Activated CD8-positive, alpha-beta memory T cell treated with anti-CD3 and anti-CD28 coated beads, Interleukin-2, amount 50 U/mL, for 1 hour (primary cell): ENCODE measurements at regions not wholly inside any gene's neighbourhood (a gene's known extent, or its start where the extent isn't known, plus 50 kb on each side); places are given as distances from the start of the nearest gene placed in this dataset.
"Not testable (repeated sequence)": the region's sequence is repeated elsewhere in the genome, so short reads cannot be mapped to it uniquely, and the experiment has no call there.

ENCODE experiments used
- DNase-seq: peaks from one replicate; pipeline ENCODE4 v3.0.0-alpha.2; 2020; ENCODE audit errors: extremely low read depth

DNA sequence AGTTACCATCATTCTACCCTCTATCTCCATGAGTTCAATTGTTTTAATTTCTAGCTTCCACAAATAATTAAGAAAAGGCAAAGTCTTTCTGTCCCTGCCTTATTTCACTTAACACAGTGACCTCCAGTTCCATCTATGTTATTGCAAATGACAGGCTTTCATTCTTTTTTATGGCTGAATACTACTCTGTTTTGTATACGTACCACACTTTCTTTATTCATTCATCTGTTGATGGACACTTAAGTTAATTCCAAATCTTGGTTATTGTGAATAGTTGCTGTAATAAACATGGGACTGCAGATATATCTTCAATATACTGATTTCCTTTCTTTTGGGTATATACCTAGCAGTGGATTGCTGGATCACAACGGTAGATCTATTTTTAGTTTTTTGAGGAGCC is 314.1 kb downstream of the SV2B start:
- no peak for DNase-seq

DNA sequence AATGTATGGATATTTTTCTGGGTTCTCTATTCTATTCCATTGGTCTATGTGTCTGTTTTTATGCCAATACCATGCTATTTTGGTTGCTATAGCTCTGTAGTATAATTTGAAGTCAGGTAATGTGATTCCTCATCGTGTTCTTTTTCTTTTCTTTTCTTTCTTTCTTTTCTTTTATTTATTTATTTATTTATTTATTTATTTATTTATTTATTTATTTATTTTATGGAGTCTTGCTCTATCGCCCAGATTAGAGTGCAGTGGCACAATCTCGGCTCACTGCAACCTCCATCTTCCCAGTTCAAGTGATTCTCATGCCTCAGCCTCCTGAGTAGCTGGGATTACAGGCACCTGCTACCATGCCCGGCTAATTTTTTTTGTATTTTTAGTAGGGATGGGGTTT is 315.2 kb downstream of the SV2B start:
- not testable (repeated sequence) for DNase-seq

- DNase-seq: no peak
Measured at GRCh38 chr15:91420689-91421088, 320.6 kb downstream of the SV2B start.

- no peak for DNase-seq
Measured at GRCh38 chr15:91422797-91423196, 322.7 kb downstream of the SV2B start.

GRCh38 chr15:91424001-91424400 is 323.9 kb downstream of the SV2B start:
- DNase-seq: no peak

GRCh38 chr15:91426412-91426811 is 326.4 kb downstream of the SV2B start:
- DNase-seq: no peak

DNA sequence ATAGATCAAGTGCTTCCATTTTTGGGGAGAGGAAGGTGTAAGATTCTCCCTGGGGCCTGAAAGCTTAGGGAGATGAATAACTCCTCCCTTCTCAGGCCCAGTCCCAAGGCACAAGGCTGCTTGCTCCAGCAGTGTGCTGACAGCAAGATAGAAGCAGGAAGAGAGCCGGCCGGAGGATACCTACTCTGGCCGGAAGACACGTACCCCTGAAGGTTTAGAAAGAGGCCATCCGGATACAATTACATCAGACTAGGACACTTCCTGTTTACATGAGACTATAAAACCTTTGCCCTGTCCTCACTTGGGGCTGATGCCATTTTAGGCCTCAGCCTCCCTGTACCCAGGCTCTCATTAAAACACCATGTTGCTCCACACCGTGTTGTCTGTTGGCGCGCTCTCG is 329.9 kb downstream of the SV2B start:
- DNase-seq: no peak

DNA sequence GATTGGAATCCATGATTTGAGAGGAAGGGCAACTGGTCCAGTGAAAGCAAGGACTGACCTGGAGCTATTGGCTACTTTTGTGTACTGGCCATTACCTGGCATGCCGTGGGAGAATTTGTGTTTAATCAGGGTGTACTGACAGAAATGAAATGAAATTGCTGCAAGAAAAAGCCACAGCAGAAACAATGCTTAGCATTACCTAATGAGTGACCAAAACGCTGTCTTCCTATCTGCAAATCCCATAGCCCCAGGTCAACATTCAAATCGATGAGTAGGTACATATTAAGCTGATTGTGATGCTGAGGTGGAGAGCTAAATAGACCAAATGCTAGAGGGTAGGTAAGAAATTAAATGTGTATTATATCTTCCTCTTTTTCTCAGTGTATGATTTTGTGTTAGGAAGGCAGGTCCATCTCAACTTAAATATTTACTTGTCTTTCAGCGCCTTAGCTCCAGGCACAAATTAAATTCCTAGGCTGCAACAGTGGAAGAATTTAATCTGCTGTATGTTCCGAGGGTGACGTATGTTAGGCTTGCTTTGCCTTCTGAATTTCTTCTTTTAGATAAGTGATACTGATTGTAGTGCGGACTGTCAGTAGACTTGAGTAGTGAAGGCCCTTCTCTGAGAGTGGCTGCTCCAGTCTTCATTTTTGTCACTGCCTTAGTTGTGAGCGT is 331.1 kb downstream of the SV2B start:
- DNase-seq: no peak

DNA sequence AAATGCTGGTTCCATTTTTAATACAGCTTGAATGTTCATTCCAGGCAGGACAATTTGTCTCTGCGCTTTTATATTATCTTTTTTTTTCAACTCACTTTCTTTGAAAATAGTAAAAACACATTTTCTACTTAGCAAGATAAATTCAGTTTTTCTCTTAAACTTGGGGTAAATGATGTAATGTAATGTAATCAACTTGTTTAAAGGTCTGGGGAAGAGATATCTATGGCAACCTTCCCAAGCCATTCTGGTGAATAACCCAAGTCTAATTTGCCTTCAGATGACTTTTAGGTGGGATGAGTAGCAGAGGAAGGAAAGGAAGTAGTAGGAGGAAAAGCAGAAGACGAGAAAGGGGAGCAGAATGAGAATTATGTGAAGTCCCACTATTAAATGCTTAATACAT is 335.1 kb downstream of the SV2B start:
- DNase-seq: no peak

- DNase-seq: no peak
Measured at GRCh38 chr15:91444656-91445055, 344.6 kb downstream of the SV2B start.

DNA sequence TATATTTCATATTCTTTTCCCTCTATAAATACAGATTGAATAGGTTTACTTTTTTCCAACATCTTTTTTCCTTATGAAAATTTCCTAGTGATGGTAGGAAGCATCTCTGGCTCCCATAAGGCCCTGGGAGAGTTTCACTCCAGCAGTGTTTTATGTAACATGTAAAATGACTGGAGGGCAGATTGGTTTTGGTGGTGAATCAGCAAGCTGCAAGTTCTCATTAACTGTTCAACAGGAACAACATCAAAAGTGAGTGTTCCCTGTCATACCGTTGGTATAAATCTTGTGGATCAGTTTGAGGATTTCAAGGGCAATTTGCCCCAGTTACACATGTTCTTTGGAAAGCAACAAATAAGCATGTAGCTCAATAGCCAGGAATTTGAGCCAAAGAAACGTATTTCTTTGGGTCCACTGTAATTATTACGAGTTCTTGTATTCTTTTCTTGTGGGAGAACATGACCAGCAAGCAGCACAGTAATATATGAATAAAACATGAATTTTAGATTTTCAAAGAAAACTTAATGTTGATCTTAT is 345.7 kb downstream of the SV2B start:
- no peak for DNase-seq

DNA sequence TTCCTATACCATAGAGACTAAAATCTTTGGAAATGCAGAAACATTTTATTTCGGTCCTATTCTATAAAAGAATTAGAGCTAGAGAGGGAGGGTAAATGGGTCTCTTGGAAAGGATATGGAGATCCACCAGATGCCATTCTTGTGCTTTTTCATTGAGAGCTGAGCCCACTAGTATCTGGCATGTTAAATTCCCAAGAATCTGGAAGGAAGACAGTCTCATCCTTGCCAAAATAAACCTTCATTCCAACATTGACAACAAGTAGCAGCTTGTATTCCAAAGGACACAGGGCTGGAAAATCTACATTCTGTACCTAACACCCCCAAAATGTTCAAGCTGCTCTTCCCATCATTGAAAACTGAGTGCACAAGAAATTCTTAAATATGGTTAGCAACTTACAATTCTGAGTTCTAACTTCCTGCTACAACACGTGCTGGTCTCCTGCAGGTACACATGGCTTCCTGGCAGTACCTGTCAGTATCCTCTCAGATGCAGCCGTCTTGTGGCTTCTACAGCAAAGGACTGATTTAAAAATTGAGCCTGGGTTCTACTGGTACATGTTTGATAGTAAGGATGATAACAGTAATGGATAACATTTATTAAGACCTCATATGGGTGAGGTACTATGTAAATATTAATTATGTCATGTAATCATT is 348.1 kb downstream of the SV2B start:
- DNase-seq: no peak

- not testable (repeated sequence) for DNase-seq
Measured at GRCh38 chr15:91453376-91453775, 353.3 kb downstream of the SV2B start.

- DNase-seq: no peak
Measured at GRCh38 chr15:91456251-91456718, 356.2 kb downstream of the SV2B start.

DNA sequence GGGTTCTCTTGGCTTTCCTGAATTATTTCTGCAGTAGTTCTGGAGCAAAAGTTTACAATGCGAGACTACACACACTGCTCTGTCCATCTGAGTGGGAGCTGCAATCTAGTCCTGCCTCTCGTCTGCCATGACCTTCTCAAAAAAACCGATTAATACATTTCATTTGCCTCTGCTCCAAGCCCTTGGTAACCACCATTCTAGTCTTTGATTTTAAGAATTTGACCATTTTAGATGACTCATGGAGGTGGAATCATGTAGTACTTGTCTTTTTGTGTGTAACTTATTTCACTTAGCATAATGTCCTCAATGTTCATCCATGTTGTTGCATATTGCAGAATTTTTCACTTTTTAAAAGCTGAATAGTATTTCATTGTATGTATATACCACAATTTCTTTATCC is 356.9 kb downstream of the SV2B start:
- DNase-seq: no peak

GRCh38 chr15:91461377-91461776 is 361.3 kb downstream of the SV2B start:
- no peak for DNase-seq

GRCh38 chr15:91465086-91465485 is 365.0 kb downstream of the SV2B start:
- DNase-seq: no peak

DNA sequence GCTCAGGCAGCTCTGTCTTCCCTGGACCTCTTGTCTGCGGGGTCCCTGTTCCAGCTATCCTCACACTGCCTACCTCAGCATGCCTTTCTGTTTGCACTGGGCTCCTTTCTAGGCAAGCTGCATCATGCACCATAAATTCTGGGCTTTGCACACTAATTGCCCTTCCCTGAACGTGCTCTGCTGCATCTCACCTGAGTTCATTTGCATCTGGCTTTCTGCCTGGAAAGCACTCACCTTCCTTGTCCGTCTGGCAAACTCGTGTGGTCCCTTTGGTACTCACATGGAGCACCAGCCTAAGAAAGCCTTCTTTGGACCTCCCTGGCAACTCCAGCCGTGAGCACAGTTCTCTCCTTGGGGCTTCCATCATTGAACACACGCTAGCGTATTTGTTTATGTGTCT is 365.6 kb downstream of the SV2B start:
- no peak for DNase-seq

DNA sequence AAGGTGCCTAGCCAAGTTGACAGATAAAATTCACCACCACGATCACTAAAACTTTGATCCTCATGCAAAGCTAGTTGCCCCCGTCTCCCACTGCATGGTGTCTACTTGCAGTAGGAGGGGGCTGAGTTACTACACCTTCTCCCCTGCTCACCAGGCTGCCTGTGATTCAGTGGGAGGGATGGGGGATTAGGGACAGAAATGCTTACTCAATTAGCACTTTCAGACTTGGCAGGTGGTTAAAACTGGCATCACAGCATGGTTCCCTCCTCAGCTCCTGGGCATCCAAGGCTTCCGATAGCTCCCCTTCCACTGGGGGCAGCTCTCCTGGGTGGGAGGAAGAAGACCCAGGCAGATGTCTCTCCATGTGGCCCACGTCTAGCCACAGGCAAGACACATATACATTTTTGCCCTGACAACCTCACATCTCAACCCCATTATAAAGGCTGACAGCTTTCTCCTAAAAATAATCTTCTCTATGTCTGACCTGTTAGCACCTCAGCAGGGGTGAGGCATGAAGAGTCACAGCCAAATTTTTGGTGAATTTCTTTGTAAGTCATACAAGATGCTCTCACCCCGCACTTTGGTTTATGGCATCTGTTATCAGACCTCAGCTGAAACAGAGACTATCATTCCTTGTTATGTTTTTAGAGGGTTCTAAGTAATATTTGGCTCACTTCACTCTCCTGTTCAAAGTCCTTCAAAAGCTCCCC is 369.0 kb downstream of the SV2B start:
- no peak for DNase-seq

GRCh38 chr15:91469632-91470567 is 369.8 kb downstream of the SV2B start:
- DNase-seq: peak; percentile 23

DNA sequence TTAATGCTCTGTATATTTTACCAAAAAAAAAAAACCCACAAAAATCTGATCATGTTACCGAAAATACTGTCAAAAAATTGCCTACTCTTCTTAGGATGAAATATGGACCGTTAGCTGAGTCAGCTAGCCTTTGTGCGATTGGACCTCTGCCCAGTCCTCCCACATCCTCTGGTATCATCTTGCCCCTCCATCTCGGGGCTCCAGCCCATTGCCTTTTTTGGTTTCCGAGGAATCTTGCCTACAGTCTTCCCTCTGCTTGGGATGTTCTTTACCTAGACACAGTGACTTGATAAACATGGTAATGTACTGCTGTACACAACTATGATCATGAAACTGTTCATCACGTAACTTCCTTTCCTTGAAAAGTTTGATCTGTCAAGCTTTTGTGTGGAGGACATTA is 371.4 kb downstream of the SV2B start:
- DNase-seq: no peak

DNA sequence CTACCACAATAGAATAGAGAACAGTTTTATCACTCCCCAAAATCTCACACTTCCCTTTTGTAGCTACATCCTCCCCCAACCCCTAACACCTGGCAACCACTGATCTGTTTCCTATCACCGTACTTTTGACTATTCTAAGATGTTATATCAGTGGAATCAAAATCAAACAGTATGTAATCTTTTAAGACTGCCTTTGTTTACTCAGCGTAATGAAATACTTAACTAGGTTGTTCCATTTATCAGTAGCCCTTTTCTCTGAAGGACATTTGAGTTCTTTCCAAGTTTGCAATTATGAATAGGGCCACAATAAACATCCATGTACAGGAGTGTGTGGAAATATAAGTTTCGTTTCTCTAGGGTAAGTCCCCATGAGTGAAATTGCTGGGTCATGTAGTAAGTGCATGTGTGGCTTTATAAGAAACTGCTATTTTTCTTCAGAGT is 372.3 kb downstream of the SV2B start:
- DNase-seq: no peak
